GM19035 (cell line): ENCODE measurements at regions not wholly inside any gene's neighbourhood (a gene's known extent, or its start where the extent isn't known, plus 50 kb on each side); places are given as distances from the start of the nearest gene placed in this dataset.
"Not testable (repeated sequence)": the region's sequence is repeated elsewhere in the genome, so short reads cannot be mapped to it uniquely, and the experiment has no call there.

ENCODE experiments used
- ATAC-seq: cut with Tn5 transposase; IDR thresholded peaks from one replicate; pipeline ENCODE4 v1.9.1; 2021; ENCODE audit not compliant: unreplicated experiment

GRCh38 chr5:125433457-125433856, 687.0 kb upstream of the ZNF608 start:
- ATAC-seq = no peak

- no peak for ATAC-seq
Observed at GRCh38 chr5:125439243-125439642, 692.8 kb upstream of the ZNF608 start.

GRCh38 chr5:125440905-125441304, 694.5 kb upstream of the ZNF608 start:
- ATAC-seq = no peak

DNA sequence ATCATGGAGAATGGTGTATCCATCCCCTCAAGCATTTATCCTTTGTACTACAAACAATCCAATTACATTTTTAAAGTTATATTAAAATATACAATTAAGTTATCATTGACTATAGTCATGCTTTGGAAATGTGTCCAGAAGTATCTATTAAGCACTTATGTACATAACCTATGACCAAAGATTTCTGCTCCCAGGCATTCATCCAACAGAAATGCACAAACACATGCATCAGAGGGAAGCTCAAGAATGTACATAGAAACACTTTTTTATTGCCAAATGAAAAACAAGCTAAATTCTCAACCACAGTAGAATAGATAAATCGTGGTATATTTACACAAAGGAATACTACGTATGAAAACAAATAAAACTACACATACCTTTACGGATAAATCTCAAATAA, 700.5 kb upstream of the ZNF608 start:
- no peak for ATAC-seq

- ATAC-seq = no peak
Observed at GRCh38 chr5:125450771-125451170, 704.3 kb upstream of the ZNF608 start.

DNA sequence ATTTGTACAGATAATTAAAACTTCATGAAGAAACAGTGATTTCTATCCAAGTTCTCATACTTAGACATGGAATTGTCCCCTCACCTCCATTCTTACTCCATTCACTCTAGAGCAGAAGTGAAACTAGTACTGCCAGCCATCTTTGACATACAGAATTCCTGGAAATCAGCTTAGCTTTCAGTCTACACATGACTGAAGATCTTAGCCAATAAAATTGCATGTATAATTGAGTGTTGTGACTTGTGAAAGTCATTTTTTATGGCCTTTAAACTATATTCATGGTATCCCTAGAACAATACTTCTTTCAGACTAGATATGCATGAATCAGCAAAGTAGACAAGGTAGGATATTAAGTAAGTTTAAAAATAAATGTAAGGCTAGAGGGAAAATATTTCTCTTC, 705.2 kb upstream of the ZNF608 start:
- ATAC-seq = no peak

DNA sequence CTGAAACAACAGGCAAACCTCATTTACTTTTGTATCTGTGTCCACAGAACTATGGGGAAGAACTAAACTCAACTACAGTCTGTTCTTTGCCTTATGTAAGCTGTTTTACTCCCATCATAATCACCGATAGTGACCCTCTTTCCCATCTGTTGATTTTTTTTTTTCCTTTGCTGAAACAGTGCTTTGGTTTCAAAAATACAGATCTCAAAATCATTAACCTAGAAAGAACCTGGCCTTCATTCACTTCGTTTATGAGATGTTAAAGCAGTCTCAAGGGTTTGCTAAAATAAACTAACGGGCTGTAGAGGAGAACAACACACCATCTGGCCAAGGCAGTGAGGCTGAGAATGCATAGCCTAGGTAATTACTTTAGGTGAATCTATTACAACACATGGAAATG, 706.6 kb upstream of the ZNF608 start:
- no peak for ATAC-seq

DNA sequence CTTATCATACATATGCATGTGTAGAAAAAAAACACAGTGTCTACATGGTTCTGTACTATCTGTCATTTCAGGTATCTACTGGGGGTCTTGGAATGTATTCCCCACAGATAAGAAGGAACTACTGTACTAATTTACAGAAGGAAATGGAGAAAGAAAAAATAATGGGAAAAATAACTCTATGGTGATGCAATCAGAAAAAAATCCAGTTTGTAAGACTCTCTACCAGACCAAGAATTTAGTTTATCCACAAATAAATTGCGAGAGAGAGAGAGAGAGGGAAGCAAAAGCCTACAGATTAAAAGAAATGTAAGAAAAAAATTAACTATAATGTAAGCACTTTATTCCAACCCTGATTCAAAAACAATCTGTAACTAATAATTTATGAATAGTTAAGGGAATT, 708.6 kb upstream of the ZNF608 start:
- no peak for ATAC-seq

GRCh38 chr5:125456005-125456404, 709.6 kb upstream of the ZNF608 start:
- not testable (repeated sequence) for ATAC-seq

DNA sequence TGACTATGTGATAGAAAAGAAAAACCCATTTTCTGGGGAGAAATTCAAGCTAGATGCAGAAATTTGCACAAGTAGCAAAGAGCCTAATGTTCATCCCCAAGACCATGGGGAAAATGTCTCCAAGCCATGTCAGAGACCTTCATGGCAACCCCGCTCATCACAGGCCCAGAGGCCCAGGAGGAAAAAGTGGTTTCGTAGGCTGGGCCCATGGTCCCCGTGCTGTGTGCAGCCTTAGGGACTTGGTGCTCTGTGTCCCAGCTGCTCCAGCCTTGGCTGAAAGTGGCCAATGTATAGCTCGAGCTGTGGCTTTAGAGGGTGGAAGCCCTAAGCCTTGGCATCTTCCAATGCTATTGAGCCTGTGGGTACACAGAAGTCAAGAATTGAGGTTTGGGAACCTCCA, 711.2 kb upstream of the ZNF608 start:
- no peak for ATAC-seq

DNA sequence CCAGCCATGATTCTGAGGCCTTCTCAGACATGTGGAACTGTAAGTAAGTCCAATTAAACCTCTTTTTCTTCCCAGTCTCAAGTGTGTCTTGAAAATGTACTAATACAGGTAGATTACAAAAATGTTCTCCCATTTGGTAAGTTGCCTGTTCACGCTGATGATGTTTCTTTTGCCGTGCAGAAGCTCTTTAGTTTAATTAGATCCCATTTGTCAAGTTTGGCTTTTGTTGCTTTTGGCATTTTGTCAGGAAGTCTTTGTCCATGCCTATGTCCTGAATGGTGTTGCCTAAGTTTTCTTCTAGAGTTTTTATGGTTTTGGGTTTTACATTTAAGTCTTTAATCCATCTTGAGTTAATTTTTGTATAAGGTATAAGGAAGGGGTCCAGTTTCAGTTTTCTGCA, 712.5 kb upstream of the ZNF608 start:
- not testable (repeated sequence) for ATAC-seq

GRCh38 chr5:125461641-125462072, 715.2 kb upstream of the ZNF608 start:
- ATAC-seq = no peak

DNA sequence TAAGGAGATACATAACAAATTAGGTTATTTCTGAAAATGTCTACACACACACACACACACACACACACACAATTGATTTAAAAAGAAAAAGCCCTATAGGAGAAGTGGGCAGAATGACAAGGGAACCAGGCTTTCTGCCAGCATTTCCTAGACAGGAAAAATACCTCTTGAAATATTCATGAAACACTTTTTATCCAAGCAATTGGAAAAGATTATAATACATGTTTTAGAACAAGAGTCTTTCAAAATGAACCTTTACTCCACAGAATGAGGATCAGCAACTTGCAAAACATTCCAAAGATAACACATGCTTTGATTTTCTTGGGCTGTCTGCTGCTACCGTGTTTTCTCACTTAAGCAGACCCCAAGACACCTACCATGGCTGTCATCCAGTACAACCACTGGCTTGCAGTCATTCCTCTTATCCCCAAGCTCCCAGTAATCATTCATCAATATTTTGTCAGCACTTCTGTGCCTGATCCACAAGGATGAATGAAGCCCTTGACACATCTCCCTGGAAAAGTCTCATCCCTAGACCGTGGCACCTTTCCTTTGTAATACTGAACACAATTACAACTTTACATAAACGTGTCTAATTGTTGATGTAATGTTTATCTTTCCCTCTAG, 717.1 kb upstream of the ZNF608 start:
- no peak for ATAC-seq

GRCh38 chr5:125464847-125465432, 718.5 kb upstream of the ZNF608 start:
- ATAC-seq = no peak

DNA sequence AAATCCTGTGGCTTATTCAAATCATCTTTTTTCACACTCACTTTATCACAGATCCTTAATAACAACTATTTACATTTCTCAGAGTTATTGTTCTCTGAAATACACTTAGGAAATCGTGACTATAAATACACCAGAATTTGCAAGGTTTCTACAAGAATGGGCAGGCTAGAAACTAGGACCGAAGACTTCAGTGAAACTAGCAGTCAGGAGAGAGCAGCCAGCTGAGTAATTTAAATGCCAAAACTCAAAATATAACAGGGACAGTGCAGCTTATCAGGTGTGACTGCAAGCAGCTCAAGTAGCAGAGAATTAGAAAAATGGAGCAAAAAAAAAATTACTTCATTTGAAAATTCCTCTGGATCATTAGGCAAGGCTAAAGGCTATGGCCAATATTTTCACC, 719.3 kb upstream of the ZNF608 start:
- peak; percentile 46 for ATAC-seq

DNA sequence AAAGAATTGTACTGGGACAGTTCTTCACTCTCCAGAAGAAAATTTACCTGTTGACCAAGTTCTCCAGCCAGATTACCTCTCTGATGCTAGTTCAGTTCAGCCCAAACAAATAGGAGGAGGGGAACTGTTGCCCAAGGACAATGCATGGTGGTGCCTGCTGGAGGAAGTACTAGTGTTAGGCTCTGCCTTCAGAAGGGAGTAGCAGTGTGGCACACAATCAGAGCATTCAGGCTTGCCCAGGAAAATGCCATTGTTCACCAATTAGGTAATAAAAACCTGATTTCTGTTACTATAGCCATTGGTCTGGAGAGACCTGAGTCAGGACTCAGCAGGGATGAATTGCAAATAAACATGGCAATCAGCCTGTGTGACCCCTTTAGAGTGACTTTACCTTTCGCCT, 720.8 kb upstream of the ZNF608 start:
- ATAC-seq = no peak

DNA sequence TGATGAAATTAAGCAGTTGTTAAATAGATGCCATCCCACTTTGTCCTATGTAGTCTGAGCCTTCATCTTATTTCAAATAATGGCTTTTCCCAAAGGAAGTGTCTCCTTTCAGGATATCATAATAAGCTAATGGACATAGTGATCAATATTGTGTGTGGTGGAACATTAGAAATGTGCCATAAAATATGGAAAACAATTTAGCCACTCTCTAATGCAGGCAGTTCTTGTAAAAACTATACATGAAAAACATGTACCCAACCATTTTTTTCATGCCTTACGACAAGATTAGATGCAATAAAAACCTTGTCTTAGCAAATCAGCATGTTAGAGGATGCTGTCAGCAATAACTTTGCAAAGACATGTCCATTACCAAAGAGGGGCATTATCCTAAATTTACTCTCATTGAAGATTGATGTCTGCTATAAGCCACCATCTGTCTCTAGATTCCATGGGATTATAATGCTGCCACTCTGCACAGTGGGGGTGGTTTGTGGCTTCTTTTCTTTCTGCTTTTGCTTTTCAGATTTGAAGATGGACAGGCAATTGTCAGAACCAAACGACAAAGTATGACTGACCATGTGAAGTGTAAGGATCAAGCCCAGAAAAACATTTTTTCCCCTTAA, 724.0 kb upstream of the ZNF608 start:
- no peak for ATAC-seq

DNA sequence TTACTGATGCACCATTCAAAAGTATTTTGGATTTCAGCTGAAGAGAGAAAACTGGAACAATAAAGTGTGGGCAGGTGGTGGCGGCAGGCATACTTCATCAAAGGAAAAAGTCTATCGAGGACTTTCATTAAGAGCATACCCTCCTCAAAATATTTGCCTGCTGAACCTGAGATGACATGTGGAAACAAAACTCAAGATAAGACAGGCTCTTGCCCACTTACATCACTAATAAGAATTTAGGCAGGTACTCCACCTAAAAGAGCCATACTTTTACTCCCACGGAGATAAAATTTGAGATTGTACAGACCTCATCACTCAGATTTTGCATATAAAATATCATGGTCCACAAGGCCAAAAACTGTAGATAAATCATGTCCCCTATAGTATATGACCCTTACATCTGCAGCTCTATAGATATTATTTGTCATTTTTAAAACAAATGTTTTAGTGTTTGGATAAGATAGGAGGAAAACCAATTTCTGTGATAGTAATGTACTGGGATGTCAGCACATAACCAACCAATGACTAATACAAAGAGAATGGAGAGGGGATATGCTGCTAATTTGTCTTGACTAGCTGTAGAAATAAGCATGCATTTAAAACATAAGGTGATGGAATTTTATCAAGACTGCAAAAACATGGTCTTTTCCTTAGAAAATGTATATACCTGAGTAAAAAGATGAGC, 730.6 kb upstream of the ZNF608 start:
- no peak for ATAC-seq

DNA sequence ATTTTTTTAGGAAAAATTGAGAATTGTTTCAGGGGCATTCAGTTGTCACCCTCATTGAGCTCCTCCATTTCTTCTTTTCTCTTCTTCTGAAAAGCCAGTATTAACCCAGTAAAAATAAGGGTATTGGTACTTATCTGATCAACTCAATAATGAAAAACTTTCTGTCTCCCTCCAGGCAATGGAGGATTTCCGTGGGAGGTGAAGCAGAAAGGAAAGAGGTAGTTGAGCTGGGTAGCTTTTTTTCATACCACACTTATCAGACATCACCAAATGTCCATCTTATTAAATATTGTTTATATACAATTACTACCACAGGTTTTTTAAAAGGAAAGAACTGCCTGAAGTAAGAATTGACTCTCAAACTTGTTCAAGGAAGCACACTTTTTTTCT, 731.1 kb upstream of the ZNF608 start:
- ATAC-seq = no peak

- no peak for ATAC-seq
Observed at GRCh38 chr5:125478599-125478998, 732.2 kb upstream of the ZNF608 start.

DNA sequence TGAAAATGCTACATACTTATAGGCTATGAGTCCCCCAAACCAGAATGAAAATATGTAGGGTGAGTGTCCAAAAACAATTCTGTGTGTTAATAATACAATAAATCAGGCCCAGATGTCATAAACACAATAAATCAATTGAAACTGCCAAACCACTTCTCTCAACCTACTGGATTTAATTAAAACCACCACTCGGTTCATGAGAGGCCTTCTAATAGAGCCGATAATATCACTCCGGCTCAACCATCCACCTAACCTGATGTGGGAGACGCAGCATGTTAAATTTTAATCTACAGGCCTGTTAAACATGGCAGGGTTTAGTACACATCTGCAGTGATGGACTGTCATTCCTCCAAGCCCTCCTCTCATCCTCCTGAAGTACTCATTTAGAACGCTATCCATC, 734.5 kb upstream of the ZNF608 start:
- no peak for ATAC-seq
